Ishikawa (cell line): ENCODE measurements at regions not wholly inside any gene's neighbourhood (a gene's known extent, or its start where the extent isn't known, plus 50 kb on each side); places are given as distances from the start of the nearest gene placed in this dataset.

Source experiments
- CREB1 ChIP-seq: IDR thresholded peaks from 2 replicates; pipeline ENCODE4 v1.6.1; 2012; ENCODE audit warnings: low read depth
- EGR1 ChIP-seq: IDR thresholded peaks from 2 replicates; pipeline ENCODE4 v1.6.1; 2012
- EP300 ChIP-seq: IDR thresholded peaks from 2 replicates; pipeline ENCODE4 v1.6.1; 2012; ENCODE audit warnings: borderline replicate concordance
- TEAD4 ChIP-seq: IDR thresholded peaks from 2 replicates; pipeline ENCODE4 v1.6.1; 2012
- TF ChIP-seq, protein P1 (sequence below): IDR thresholded peaks from 2 replicates; pipeline ENCODE4 v1.6.1; 2012

DNA sequence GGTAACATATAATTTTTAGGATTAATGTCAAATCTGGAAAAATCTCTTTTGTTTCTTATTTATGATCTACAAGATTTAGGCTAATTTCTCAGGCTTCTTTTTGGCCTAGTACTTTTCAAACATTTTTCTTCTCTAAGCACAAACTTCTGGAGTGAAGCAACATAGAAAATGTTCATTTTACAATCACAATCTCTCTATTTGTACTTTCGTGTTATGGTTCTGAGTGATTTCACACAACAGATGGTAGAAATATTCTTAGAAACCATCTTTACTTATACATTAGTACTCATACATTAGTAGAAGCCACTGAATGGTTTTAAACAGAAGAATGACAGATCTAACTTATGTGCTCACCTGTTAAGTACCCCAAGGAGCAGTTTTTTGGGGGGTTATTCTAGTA, 106.3 kb upstream of the ANO3 start:
- TF ChIP-seq EP300 (no peak), EGR1 (no peak), TEAD4 (no peak), CREB1 (no peak)
- TF ChIP-seq, protein P1, sequence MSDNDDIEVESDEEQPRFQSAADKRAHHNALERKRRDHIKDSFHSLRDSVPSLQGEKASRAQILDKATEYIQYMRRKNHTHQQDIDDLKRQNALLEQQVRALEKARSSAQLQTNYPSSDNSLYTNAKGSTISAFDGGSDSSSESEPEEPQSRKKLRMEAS = no peak
